Keratinocyte (primary cell): ENCODE measurements at regions not wholly inside any gene's neighbourhood (a gene's known extent, or its start where the extent isn't known, plus 50 kb on each side); places are given as distances from the start of the nearest gene placed in this dataset.

Source experiments
- EZH2 ChIP-seq: IDR thresholded peaks from one replicate; pipeline ENCODE4 v1.6.1; 2012; ENCODE audit warnings: inconsistent platforms, mild to moderate bottlenecking, low read length, moderate library complexity
- TF ChIP-seq, protein P1 (sequence below), 3 experiments: IDR thresholded peaks in 1 of 3; conservative IDR thresholded peaks in 1 of 3; optimal IDR thresholded peaks in 1 of 3; 2 replicates in 2 of 3; 3 replicates in 1 of 3; pipeline versions ENCODE3 to v1.5.1; 2011; ENCODE audit warnings: low read length in 3 of 3, mild to moderate bottlenecking in 3 of 3, moderate library complexity in 2 of 3, control low read depth in 1 of 3, inconsistent platforms in 1 of 3; ENCODE audit not compliant: insufficient read depth in 2 of 3; ENCODE audit errors: extremely low read depth in 1 of 3

DNA sequence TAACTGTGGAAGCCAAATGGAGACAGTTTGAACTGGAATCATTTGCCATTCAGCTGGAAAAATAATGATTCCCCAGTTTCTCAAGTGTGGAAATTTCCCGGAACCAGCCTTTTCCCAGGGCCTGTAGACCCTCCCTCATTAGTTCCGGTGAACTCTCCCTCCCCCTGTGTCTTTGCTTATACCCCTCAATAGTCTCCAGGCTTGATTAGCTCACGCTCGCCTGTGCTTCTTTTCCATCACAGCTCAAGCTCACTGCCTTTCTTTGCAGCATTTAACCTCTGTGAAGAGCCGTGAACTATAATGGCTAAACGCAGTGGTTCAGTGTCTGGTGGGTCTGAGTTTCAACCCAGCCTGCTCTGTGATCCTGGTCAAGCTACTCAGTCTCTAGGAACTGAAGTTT, 690.8 kb downstream of the INHBA start:
- TF ChIP-seq, protein P1, sequence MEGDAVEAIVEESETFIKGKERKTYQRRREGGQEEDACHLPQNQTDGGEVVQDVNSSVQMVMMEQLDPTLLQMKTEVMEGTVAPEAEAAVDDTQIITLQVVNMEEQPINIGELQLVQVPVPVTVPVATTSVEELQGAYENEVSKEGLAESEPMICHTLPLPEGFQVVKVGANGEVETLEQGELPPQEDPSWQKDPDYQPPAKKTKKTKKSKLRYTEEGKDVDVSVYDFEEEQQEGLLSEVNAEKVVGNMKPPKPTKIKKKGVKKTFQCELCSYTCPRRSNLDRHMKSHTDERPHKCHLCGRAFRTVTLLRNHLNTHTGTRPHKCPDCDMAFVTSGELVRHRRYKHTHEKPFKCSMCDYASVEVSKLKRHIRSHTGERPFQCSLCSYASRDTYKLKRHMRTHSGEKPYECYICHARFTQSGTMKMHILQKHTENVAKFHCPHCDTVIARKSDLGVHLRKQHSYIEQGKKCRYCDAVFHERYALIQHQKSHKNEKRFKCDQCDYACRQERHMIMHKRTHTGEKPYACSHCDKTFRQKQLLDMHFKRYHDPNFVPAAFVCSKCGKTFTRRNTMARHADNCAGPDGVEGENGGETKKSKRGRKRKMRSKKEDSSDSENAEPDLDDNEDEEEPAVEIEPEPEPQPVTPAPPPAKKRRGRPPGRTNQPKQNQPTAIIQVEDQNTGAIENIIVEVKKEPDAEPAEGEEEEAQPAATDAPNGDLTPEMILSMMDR (optimal IDR thresholded peaks at IDR 0.05 in 1 of 3, IDR thresholded peaks at IDR 0.05 in 1 of 3, conservative IDR thresholded peaks at IDR 0.05 in 1 of 3; ENCODE audit: extremely low read depth in 1 of 3, insufficient read depth in 2 of 3, low read length in 3 of 3), result no peak
- TF ChIP-seq EZH2, result no peak
